ENCODE measurements at regions not wholly inside any gene's neighbourhood (a gene's known extent, or its start where the extent isn't known, plus 50 kb on each side); places are given as distances from the start of the nearest gene placed in this dataset.
"Not testable (repeated sequence)": the region's sequence is repeated elsewhere in the genome, so short reads cannot be mapped to it uniquely, and the experiment has no call there.

DNA sequence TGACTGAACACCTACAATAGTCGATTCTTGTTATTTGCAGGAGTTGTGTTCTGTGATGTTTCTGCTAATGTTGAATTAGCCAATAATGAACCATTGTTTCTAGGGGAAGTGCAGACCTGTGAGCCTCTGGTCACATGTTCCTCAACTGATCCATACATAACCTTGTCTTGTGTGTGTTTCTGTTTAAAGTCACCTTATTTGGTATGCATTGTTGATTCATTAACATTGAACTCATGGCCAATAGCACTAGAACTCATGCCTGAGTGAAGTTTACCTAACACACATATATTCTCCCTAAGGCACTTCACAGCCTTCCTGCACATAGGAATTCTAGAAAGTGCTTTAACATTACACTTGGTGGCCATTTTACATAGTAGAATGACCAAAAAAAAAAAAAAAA, 271.8 kb upstream of the PLET1 start:
- CTCF ChIA-PET, result interaction anchor here (0.6 kb wide), 1 partner anchor 1220 kb away, joined by 3 read pairs; no protein-coding TSS in a partner anchor
- POLR2A ChIA-PET, result no interaction called here

GRCh38 chr11:112533682-112534081, 273.0 kb upstream of the PLET1 start:
- ChIA-PET CTCF (no interaction called here), POLR2A (no interaction called here)

DNA sequence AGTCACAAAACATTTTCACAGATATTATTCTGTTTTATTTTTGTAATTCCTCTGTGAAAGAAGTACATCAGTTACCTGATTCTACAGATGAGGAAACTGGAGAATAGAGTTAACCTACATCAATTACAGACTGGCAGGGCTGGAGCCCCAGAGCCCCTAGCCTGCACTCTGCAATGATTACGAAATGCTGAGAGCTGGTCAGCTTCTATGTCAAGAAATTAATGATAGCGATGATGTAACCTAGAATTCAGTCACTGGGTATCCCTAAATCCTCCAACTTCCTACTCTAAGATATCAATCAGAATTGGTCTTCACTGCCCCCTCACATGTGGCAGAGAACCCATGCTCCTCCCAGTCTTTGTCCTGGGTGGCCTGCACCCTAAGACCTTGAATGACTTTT, 273.5 kb upstream of the PLET1 start:
- CTCF ChIA-PET, result no interaction called here

GRCh38 chr11:112537026-112537425, 276.4 kb upstream of the PLET1 start:
- CTCF ChIA-PET, result interaction anchor here (1.6 kb wide), 1 partner anchor 19 kb away, joined by 3 read pairs; no protein-coding TSS in a partner anchor

More for the DNA sequence above, 273.5 kb upstream of the PLET1 start:
- POLR2A ChIA-PET, result no interaction called here

DNA sequence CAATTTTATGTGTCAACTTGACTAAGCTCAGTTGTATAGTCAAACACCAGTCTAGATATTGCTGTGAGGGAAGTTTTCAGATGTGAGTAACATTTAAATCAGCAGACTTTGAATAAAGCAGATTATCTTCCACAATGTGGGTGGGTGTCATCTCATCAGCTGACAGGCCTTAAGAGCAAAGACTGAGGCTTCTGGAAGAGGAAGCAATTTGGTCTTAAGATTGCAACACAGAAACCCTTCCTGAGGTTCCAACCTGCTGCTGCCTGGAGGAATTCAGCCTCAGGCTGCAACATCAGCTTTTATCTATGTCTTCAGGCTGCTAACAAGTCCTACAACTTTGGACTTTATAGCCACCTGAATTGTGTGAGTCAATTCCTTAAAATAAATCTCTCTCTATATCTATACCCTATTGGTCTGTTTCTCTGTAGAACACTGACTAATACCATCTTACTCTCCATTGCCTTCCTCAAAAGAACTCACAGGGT, 277.2 kb upstream of the PLET1 start:
- POLR2A ChIA-PET, result no interaction called here

More at GRCh38 chr11:112537026-112537425, 276.4 kb upstream of the PLET1 start:
- POLR2A ChIA-PET, result no interaction called here

GRCh38 chr11:112538534-112539280, 278.0 kb upstream of the PLET1 start:
- ChIA-PET CTCF (no interaction called here), POLR2A (no interaction called here)

More for the DNA sequence above, 277.2 kb upstream of the PLET1 start:
- CTCF ChIA-PET, result interaction anchor here (1.6 kb wide), 1 partner anchor 18 kb away, joined by 3 read pairs; no protein-coding TSS in a partner anchor

DNA sequence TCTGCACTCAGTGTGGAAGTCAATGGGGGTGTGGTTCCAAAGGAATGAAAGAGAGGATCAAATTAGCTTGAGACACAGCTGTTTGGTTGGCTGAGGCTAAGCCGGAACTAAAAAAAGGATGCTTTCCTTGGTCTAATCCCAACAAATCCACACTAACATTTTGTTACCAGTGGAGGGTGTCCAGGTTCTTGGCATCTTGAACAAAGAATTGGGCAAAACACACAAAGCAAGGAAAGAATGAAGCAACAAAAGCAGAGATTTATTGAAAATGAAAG, 278.6 kb upstream of the PLET1 start:
- POLR2A ChIA-PET, CTCF ChIA-PET: not testable (repeated sequence)

- ChIA-PET POLR2A (no interaction called here), CTCF (no interaction called here)
These were observed 279.1 kb upstream of the PLET1 start for GRCh38 chr11:112539741-112540140.

DNA sequence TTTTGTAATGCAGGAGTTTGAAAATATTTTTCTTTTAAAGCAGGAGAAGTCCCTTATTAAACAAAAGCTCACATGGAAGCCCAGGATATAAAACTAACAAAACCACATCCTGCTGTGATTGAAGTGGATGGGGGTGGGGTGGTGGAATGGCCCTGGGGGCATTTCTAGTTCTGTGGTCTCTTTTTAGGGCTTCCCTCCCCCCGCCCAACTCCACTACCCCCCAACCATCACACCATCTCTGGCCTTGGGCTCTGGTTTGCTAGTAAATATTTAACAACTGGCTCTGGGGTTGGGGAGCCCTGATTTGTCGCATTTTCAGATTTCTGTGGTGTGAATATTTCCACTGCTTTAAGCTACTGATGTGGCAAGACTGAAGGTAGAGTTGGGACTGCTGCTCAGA, 279.6 kb upstream of the PLET1 start:
- ChIA-PET POLR2A (interaction anchor here (0.7 kb wide), 1 partner anchor 200 kb away, joined by 3 read pairs; no protein-coding TSS in a partner anchor), CTCF (no interaction called here)

DNA sequence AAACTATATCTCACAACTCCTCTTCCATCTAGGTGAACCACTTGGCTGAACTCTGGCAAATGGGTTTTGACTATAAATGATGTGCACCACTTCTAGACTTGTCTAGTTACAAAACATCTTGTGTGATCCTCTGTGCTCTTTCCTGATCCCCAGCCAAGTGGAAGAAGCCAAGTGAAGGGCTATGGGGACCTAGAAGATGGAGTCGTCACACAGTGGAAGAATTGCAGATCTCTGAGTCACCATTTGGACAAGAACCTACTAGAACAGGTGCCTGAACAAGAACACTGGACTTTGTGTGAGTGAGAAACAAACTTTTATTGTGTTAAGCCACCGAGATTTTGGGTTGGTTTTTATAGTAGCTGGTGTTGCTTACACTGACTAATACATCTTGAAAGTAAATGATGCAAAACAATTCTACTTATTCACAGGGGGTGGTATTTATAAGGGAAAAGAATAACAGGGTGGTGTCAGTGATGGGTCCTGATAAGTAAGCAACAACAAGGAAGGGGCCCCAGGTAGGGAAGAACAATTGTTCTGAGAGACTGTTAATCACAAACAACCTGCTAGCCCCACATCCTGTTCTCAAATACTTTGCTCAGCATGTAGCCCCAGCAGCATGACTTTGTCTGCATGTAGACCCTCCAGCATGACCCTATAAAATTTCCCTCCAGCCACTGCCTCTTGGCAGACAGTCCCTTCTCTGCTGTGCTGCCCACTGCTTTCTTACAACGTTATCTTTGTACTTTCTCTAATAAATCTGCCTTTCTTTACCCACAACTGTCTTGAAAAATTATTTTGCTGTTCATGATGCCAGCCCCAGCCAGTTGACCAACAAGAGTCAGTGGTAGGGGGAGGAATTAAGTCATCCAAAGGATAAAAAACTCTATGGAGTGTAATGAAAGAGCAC, 280.7 kb upstream of the PLET1 start:
- POLR2A ChIA-PET, result no interaction called here
- CTCF ChIA-PET, result no interaction called here

GRCh38 chr11:112542479-112542878, 281.8 kb upstream of the PLET1 start:
- ChIA-PET POLR2A (no interaction called here), CTCF (no interaction called here)

DNA sequence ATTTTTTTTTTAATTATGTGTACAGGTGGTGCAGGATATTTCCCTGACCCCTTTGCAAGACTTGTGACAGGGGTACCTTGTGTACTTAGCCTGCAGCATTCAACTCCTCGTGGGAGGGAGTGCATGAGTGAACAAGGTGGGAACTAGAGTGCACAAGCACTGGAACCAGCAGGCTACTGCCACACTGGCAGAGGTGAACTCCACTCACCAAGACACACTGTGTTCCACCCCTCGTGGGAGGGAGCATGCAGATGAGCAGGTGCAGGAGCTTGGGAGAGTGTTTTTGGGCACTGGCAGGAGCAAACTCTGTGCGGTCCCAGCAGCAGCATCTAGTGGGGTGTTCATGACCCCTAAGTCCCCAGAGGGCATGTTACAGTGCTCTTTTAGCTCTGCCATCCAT, 282.7 kb upstream of the PLET1 start:
- POLR2A ChIA-PET, result no interaction called here
- CTCF ChIA-PET, result no interaction called here

DNA sequence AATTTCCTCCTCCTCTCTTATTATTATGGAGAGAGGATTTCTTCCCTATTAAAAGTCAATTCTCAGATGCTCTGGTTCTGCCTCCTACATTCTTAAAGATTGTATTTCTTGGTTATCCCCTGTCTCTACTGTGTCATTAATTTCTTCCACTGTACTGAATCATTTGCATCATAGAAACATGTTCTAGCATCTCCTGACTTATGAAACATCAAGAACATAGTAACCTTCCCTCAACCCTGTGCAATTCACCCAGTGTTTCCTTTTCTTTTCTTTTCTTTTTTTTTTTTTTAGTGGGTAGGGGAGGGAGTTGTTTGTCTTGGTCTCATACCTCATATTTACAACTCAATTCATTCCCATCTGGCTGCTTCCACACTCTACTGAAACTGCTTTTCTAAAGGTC, 288.0 kb upstream of the PLET1 start:
- ChIA-PET POLR2A (no interaction called here), CTCF (no interaction called here)

DNA sequence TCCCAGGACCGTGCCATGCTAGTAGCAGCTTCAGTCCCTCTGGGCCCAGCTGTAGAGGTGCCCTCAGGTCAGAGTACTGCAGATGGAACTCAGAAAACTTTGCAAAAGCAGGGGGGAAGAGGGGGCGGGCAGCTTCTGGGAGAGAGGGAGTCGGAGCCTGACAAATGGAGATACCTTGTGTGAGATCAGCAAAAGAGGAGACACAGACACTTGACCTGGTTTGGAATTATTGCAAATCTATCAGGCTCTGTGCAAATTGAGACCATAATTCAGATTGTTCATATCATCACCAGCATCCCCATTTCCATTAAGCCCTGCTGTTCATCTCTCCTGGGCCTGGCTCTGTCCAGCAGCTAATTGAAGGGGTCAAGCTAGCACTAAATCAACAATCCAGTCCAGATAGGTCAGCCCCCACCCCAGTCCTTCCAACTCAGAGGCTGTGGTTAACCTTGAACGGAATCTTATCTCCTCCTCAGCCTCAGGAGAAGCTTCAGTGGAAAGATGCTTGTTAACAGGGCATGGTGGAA, 292.6 kb upstream of the PLET1 start:
- POLR2A ChIA-PET, result no interaction called here
- CTCF ChIA-PET, result no interaction called here

- POLR2A ChIA-PET, result no interaction called here
- CTCF ChIA-PET, result interaction anchor here (2.5 kb wide), 1 partner anchor 34 kb away, joined by 6 read pairs; no protein-coding TSS in a partner anchor
These were observed 293.9 kb upstream of the PLET1 start for GRCh38 chr11:112554586-112554985.

- CTCF ChIA-PET, result interaction anchor here (0.5 to 2.5 kb wide), 8 partner anchors 10 to 849 kb away, joined by 3 to 6 read pairs (median 4); no protein-coding TSS in a partner anchor
- POLR2A ChIA-PET, result no interaction called here
These were observed 295.1 kb upstream of the PLET1 start for GRCh38 chr11:112555491-112556364.

DNA sequence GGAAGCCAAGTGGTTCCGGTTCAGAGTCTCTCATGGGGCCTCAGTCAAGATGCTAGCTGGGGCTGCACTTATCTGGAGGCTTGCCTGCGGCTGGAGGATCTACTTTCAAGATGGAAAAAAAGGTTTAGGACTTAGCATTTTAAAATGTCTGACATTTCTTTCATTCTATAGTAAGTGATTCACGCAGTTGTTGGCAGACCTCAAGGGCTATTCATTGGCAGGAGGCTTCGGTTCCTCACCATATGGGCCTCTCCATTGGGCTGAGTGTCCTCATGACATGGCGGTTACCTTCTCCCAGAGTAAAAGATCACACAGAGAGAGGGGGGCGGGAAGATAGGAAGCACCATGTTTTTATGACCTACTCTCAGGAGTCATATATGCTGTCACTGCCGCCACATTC, 298.0 kb upstream of the PLET1 start:
- ChIA-PET POLR2A (no interaction called here), CTCF (no interaction called here)

GRCh38 chr11:112563808-112564207, 303.1 kb upstream of the PLET1 start:
- CTCF ChIA-PET, result no interaction called here
- POLR2A ChIA-PET, result no interaction called here

DNA sequence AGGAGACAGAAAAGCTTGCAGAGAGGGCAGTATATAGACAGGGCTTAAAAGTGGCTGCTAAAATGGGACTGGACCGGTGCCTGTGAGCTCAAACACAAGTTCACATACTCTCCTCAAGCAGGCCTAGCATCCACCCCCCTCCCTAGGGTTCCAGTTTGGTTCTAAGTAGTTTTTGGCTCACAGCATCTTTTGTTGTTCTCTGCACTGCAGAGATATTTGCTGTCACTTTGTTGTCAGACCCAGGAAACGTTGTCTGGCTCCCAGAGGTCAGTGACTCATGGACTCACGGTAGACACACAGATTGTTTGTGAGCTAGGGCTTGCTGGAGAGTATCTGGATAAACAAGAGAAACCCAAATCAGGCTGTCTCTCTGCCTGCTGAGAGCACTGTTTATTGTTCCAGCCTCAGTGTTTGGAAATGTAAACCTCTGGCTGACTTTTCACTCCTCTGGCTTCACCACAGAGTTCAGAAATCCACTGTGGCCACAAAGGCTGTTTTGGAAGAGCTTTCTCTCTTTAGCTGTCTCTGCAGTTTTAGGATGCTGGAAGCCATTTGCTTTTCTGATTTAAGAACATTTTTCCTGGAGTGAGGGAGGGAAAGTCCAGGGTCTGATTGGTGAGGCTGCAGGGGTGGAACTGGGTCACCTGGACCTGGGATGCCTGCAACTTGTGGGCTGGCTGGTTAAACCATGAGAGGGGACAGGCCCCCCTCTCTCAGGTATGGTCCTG, 303.7 kb upstream of the PLET1 start:
- POLR2A ChIA-PET, result no interaction called here
- CTCF ChIA-PET, result no interaction called here
